ENCODE measurements at regions not wholly inside any gene's neighbourhood (a gene's known extent, or its start where the extent isn't known, plus 50 kb on each side); places are given as distances from the start of the nearest gene placed in this dataset.

DNA sequence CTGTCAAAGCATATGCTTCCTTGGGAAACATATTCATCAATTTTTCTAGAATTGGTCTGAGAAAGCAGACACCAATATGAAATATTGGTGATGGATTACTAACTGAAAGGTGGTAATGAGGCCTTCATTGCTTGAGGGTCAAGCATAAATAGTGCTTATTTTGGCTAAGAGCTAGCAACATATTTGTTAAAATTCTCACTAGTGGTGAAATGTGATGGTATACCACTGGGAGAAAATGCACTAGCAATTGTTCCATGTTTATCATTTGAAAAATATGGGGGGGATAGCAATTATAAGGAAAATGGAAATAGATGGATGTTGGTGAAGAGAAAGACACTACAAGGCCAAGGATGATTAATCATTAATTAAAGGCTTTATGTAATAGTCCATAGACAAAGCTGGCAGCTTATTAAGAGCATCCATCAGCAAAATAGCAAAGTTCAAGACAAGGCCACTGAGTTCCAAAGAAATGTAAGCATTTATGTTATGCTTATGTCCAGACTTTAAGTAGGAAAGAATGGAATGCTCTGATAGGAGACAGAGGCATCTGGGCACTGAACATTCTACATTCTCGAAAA, 253.7 kb upstream of the PRDM9 start:
- H3K4me3 ChIP-seq (ENCODE audit: low read depth, low read length): no peak overlapping the region
- POLR2A ChIA-PET: no interaction called here
- H3K27me3 ChIP-seq (ENCODE audit: control insufficient read depth, insufficient read depth, low read length): no peaks in the 10 kb centered on the region
- H3K27ac ChIP-seq (ENCODE audit: low read depth, low read length): no peak overlapping the region
- CTCF ChIA-PET: no interaction called here
- H3K9me3 ChIP-seq (ENCODE audit: control insufficient read depth, insufficient read depth, low read length): peaks cover 3% of the 10 kb centered on the region; the same call in 1 of the 2 replicates
- DNase-seq (ENCODE audit: low read depth, low spot score): no peak
- TF ChIP-seq, protein P1, sequence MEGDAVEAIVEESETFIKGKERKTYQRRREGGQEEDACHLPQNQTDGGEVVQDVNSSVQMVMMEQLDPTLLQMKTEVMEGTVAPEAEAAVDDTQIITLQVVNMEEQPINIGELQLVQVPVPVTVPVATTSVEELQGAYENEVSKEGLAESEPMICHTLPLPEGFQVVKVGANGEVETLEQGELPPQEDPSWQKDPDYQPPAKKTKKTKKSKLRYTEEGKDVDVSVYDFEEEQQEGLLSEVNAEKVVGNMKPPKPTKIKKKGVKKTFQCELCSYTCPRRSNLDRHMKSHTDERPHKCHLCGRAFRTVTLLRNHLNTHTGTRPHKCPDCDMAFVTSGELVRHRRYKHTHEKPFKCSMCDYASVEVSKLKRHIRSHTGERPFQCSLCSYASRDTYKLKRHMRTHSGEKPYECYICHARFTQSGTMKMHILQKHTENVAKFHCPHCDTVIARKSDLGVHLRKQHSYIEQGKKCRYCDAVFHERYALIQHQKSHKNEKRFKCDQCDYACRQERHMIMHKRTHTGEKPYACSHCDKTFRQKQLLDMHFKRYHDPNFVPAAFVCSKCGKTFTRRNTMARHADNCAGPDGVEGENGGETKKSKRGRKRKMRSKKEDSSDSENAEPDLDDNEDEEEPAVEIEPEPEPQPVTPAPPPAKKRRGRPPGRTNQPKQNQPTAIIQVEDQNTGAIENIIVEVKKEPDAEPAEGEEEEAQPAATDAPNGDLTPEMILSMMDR (IDR thresholded peaks at IDR 0.05; ENCODE audit: low read depth, low read length): no peak

DNA sequence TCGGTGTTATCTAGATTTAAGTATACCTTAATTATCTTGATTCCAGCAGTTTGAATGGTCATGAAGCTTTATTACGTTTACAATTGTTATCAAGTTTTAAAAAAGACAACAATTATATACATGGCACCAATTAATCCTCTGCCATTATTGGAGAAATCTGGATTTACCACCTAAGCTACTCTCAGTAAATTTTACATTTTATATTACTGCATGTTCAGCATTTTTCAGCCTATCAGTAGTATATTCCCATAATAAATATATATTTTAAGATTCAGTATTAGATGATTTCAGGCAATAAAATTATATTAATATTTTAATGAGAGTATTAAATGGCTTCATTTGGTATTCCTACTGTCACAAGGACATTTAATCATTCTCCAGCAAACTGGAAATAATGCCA, 264.5 kb upstream of the PRDM9 start:
- Histone ChIP-seq H3K27me3 (ENCODE audit: control insufficient read depth, insufficient read depth, low read length) (no peaks in the 10 kb centered on the region), H3K27ac (ENCODE audit: low read depth, low read length) (no peak overlapping the region), H3K9me3 (ENCODE audit: control insufficient read depth, insufficient read depth, low read length) (no peaks in the 10 kb centered on the region; the same call in 1 of the 2 replicates), H3K4me3 (ENCODE audit: low read depth, low read length) (no peak overlapping the region)
- TF ChIP-seq, protein P1 (IDR thresholded peaks at IDR 0.05; ENCODE audit: low read depth, low read length): no peak
- no peak for DNase-seq (ENCODE audit: low read depth, low spot score)
- ChIA-PET CTCF (interaction anchor here (0.5 kb wide), 1 partner anchor 1774 kb away, joined by 3 read pairs; no protein-coding TSS in a partner anchor), POLR2A (no interaction called here)

DNA sequence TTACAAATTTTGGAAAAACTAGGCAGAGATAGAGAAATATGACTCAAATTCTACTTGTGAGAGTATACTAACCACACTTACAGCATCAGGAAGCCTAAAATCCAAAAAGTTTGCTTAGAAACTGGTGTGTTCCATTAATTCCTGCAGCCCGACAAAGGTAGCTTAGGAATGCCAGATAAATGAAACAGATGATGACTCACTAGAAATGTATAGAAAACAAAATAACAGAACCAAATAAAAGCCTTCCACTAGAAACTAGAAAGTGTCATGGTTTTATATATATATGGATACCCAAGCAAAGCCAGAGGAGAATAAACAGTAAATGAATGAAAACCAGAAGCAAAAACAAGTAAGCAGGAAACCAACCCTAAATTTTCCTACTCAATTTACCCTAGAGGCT, 272.2 kb upstream of the PRDM9 start:
- DNase-seq (ENCODE audit: low read depth, low spot score): no peak
- no peak overlapping the region for H3K27ac ChIP-seq (ENCODE audit: low read depth, low read length)
- H3K9me3 ChIP-seq (ENCODE audit: control insufficient read depth, insufficient read depth, low read length): peaks cover 4% of the 10 kb centered on the region; the same call in 1 of the 2 replicates
- H3K4me3 ChIP-seq (ENCODE audit: low read depth, low read length): no peak overlapping the region
- ChIA-PET CTCF (no interaction called here), POLR2A (no interaction called here)
- TF ChIP-seq, protein P1 (IDR thresholded peaks at IDR 0.05; ENCODE audit: low read depth, low read length): no peak
- no peaks in the 10 kb centered on the region for H3K27me3 ChIP-seq (ENCODE audit: control insufficient read depth, insufficient read depth, low read length)

DNA sequence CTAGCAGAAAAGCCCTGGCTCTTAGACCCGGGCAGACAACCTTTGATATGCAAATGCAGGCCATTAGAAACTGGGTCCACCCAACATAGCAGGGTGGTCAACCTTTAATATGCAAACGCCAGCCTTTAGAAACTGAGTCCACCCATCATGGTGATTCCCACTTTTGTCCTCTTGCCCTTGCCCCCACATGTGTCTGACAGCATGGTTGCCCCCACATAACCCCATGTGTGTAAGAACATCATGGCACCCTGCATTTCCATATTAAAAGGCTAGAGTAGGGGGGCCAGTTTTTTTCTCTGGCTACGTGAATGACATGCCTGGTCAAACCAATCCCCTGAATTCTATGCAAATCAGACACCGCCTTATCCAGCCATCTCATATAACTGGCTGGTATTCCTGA, 273.2 kb upstream of the PRDM9 start:
- no peak for DNase-seq (ENCODE audit: low read depth, low spot score)
- Histone ChIP-seq H3K4me3 (ENCODE audit: low read depth, low read length) (no peak overlapping the region), H3K9me3 (ENCODE audit: control insufficient read depth, insufficient read depth, low read length) (peaks cover 4% of the 10 kb centered on the region; the same call in 1 of the 2 replicates), H3K27ac (ENCODE audit: low read depth, low read length) (no peak overlapping the region), H3K27me3 (ENCODE audit: control insufficient read depth, insufficient read depth, low read length) (no peaks in the 10 kb centered on the region)
- ChIA-PET CTCF (no interaction called here), POLR2A (no interaction called here)
- TF ChIP-seq, protein P1 (IDR thresholded peaks at IDR 0.05; ENCODE audit: low read depth, low read length): no peak

DNA sequence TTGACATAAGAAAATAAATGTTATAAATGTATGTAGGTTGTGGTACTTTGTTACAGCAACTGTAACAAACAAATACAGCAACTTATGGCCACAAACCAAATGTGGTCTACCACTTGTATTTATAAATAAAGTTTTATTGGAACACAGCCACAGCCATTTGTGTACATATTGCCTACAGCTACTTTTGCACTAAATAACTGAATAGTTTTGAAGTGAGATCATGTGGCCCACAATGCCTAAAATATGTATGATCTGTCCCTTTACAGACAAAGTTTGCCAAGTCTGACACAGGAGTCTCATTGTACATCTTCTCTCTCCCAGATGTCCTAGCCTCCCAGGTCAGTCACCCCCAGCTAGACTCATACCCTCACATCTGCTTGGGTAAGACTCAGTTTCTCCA, 283.6 kb upstream of the PRDM9 start:
- no peak overlapping the region for H3K4me3 ChIP-seq (ENCODE audit: low read depth, low read length)
- no peaks in the 10 kb centered on the region for H3K27me3 ChIP-seq (ENCODE audit: control insufficient read depth, insufficient read depth, low read length)
- POLR2A ChIA-PET: no interaction called here
- TF ChIP-seq, protein P1 (IDR thresholded peaks at IDR 0.05; ENCODE audit: low read depth, low read length): no peak
- CTCF ChIA-PET: no interaction called here
- DNase-seq (ENCODE audit: low read depth, low spot score): no peak
- H3K9me3 ChIP-seq (ENCODE audit: control insufficient read depth, insufficient read depth, low read length): peaks cover 4% of the 10 kb centered on the region
- no peak overlapping the region for H3K27ac ChIP-seq (ENCODE audit: low read depth, low read length)
